ENCODE measurements at regions not wholly inside any gene's neighbourhood (a gene's known extent, or its start where the extent isn't known, plus 50 kb on each side); places are given as distances from the start of the nearest gene placed in this dataset.

DNA sequence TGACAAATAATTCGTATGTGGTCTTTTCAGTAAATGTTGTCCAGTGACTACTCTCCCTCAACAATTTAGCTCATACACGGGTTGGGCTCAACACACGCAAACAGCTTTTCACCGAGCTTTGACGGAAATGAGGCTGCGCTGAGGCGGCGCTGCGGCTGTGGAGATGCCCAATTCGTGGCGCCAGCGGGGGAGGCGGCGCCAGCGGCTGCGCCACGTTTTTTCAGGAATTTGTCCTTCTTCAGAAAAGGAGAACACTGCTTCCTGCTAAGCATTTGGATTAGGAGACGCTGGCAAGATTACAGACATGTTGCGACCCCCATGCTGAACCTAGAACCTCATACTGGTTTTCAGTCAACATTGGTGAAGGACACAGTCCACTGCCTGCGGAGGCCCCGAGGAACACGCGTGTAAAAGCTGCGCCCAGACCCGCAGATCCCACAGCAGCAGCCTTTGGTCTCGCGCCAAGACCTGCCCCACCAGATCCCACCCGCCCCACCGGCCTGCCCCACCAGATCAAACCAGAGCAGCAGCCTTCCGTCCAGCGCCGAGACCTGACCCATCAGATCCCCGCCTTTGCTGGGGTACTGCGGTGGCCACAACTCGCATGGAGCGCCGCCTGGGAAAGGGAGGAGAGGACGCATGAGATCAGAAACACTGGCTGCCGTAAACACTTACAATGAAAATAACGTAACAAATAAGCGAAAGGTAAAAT is 173.8 kb downstream of the TMEM18 start:
- Histone ChIP-seq H3K9me3 (ENCODE audit: control insufficient read depth in 1 of 2, insufficient read depth in 1 of 2, low read length in 2 of 2) (peaks cover 0 to 8% of the 10 kb centered on the region in 2 experiments), H3K36me3 (ENCODE audit: insufficient read depth, low read length) (no peaks in the 10 kb centered on the region), H3K4me1 (ENCODE audit: insufficient read depth, low read length) (no peaks in the 10 kb centered on the region), H3K27ac (ENCODE audit: low read depth in 1 of 2, low read length in 2 of 2) (no peak overlapping the region), H3K27me3 (ENCODE audit: control insufficient read depth in 1 of 2, insufficient read depth in 2 of 2, low read length in 2 of 2) (peaks cover 0 to 2% of the 10 kb centered on the region in 2 experiments), H3K4me3 (ENCODE audit: low read length) (no peak overlapping the region)
- H3K9me3 Mint-ChIP-seq: no peaks in the 10 kb centered on the region
- TF ChIP-seq CTCF (IDR thresholded peaks at IDR 0.05): no peak
- DNase-seq (no peak), ATAC-seq (ENCODE audit: poor library complexity) (no peak)
- H3K27me3 Mint-ChIP-seq: peaks cover 3% of the 10 kb centered on the region
- CTCF ChIA-PET: no interaction called here
- intact Hi-C loops (cut with DNase I, micrococcal nuclease): no loop called here
- no peak overlapping the region for H3K4me3 Mint-ChIP-seq
- H3K36me3 Mint-ChIP-seq (ENCODE audit: low read depth): no peaks in the 10 kb centered on the region
- no peak overlapping the region for H3K27ac Mint-ChIP-seq
- POLR2A ChIA-PET: no interaction called here
- H3K4me1 Mint-ChIP-seq (ENCODE audit: low read depth): no peaks in the 10 kb centered on the region

DNA sequence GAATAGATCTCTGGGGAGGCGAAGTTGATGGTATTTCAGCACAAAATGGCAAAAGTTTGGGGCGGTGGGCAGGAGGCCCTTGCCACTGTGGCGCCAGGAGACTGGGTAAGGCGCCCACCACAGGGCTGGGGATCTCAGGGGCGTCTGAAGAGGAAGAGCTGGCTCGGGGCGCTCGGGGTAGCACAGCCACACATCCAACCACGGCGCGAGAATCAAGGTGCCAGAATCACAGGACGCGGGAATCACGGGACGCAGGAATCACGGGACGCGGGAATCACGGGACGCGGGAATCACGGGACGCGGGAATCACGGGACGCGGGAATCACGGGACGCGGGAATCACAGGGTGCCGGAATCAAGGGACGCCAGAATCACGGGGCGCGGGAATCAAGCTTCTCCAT is 174.4 kb downstream of the TMEM18 start:
- no peak overlapping the region for H3K27ac Mint-ChIP-seq
- no peak overlapping the region for H3K4me3 Mint-ChIP-seq
- ATAC-seq (ENCODE audit: poor library complexity) (no peak), DNase-seq (no peak)
- no peaks in the 10 kb centered on the region for H3K36me3 Mint-ChIP-seq (ENCODE audit: low read depth)
- H3K4me1 Mint-ChIP-seq (ENCODE audit: low read depth): no peaks in the 10 kb centered on the region
- H3K4me1 ChIP-seq (ENCODE audit: insufficient read depth, low read length): no peaks in the 10 kb centered on the region
- H3K27ac ChIP-seq (ENCODE audit: low read depth in 1 of 2, low read length in 2 of 2): no peak overlapping the region
- peaks cover 0 to 8% of the 10 kb centered on the region in 2 experiments for H3K9me3 ChIP-seq (ENCODE audit: control insufficient read depth in 1 of 2, insufficient read depth in 1 of 2, low read length in 2 of 2)
- H3K27me3 ChIP-seq (ENCODE audit: control insufficient read depth in 1 of 2, insufficient read depth in 2 of 2, low read length in 2 of 2): peaks cover 0 to 2% of the 10 kb centered on the region in 2 experiments
- peaks cover 3% of the 10 kb centered on the region for H3K27me3 Mint-ChIP-seq
- H3K9me3 Mint-ChIP-seq: no peaks in the 10 kb centered on the region
- ChIA-PET CTCF (no interaction called here), POLR2A (no interaction called here)
- TF ChIP-seq CTCF (IDR thresholded peaks at IDR 0.05): no peak
- no peaks in the 10 kb centered on the region for H3K36me3 ChIP-seq (ENCODE audit: insufficient read depth, low read length)
- intact Hi-C loops (cut with DNase I, micrococcal nuclease): no loop called here
- H3K4me3 ChIP-seq (ENCODE audit: low read length): no peak overlapping the region

DNA sequence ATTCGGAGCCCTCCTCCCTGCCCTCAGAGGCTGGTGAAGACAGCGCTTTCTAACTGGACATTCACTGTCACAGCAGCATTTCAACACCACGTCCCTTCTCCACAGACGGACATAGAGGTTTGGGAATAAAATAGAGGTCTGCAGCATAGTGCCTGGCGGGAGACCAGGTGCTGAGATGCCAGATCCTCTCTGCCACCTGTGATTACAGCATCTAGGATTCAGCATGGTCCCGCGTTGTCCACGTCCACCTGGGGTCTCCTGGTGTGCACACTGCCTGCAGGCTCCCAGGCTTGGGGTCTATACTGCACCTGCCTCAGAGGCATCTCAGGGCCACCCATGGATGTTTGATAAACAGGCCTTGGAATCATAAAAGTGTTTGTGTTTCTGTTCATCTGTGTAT is 175.5 kb downstream of the TMEM18 start:
- Mint-ChIP-seq H3K27me3 (peaks cover 11% of the 10 kb centered on the region), H3K36me3 (ENCODE audit: low read depth) (no peaks in the 10 kb centered on the region), H3K4me1 (ENCODE audit: low read depth) (no peaks in the 10 kb centered on the region), H3K9me3 (no peaks in the 10 kb centered on the region), H3K4me3 (no peak overlapping the region), H3K27ac (no peak overlapping the region)
- DNase-seq (no peak), ATAC-seq (ENCODE audit: poor library complexity) (no peak)
- Histone ChIP-seq H3K27ac (ENCODE audit: low read depth in 1 of 2, low read length in 2 of 2) (no peak overlapping the region), H3K4me1 (ENCODE audit: insufficient read depth, low read length) (no peaks in the 10 kb centered on the region), H3K9me3 (ENCODE audit: control insufficient read depth in 1 of 2, insufficient read depth in 1 of 2, low read length in 2 of 2) (peaks cover 0 to 12% of the 10 kb centered on the region in 2 experiments), H3K4me3 (ENCODE audit: low read length) (no peak overlapping the region), H3K36me3 (ENCODE audit: insufficient read depth, low read length) (no peaks in the 10 kb centered on the region), H3K27me3 (ENCODE audit: control insufficient read depth in 1 of 2, insufficient read depth in 2 of 2, low read length in 2 of 2) (peaks cover 0 to 2% of the 10 kb centered on the region in 2 experiments)
- intact Hi-C loops (cut with DNase I, micrococcal nuclease): no loop called here
- TF ChIP-seq CTCF (IDR thresholded peaks at IDR 0.05): no peak
- CTCF ChIA-PET: no interaction called here
- POLR2A ChIA-PET: no interaction called here

Measured in CD4-positive, alpha-beta T cell (primary cell).